HEK293 (cell line): ENCODE measurements at regions not wholly inside any gene's neighbourhood (a gene's known extent, or its start where the extent isn't known, plus 50 kb on each side); places are given as distances from the start of the nearest gene placed in this dataset.

Experiments
- BCL11A ChIP-seq: fragments of 450-650 bp; formaldehyde crosslinking; IDR thresholded peaks from 2 replicates; pipeline ENCODE4 v1.5.1; 2016; ENCODE audit warnings: low read depth, missing biosample characterization, missing genetic modification characterization
- FEZF1 ChIP-seq: fragments of 450-650 bp; formaldehyde crosslinking; IDR thresholded peaks from 2 replicates; pipeline ENCODE4 v1.5.1; 2016; ENCODE audit warnings: missing biosample characterization, missing genetic modification characterization
- IKZF3 ChIP-seq: fragments of 450-650 bp; IDR thresholded peaks from 2 replicates; pipeline ENCODE4 v1.5.0; 2018; ENCODE audit warnings: missing biosample characterization, mild to moderate bottlenecking, missing genetic modification characterization, moderate library complexity
- KLF1 ChIP-seq: fragments of 450-650 bp; formaldehyde crosslinking; IDR thresholded peaks from 2 replicates; pipeline ENCODE4 v1.5.1; 2016; ENCODE audit warnings: missing biosample characterization, missing genetic modification characterization
- KLF17 ChIP-seq: fragments of 450-650 bp; formaldehyde crosslinking; IDR thresholded peaks from 2 replicates; pipeline ENCODE4 v1.5.1; 2016; ENCODE audit warnings: missing biosample characterization, missing genetic modification characterization
- SCRT1 ChIP-seq: fragments of 450-650 bp; formaldehyde crosslinking; IDR thresholded peaks from 2 replicates; pipeline ENCODE4 v1.5.1; 2016; ENCODE audit warnings: missing biosample characterization, missing genetic modification characterization, borderline replicate concordance
- SETDB1 ChIP-seq: IDR thresholded peaks from one replicate; pipeline ENCODE4 v1.6.1; 2017; ENCODE audit warnings: mild to moderate bottlenecking, low read length, moderate library complexity, mixed read lengths; ENCODE audit not compliant: insufficient read length
- ZBTB1 ChIP-seq: fragments of 450-650 bp; formaldehyde crosslinking; IDR thresholded peaks from 2 replicates; pipeline ENCODE4 v1.5.1; 2016; ENCODE audit warnings: missing biosample characterization, missing genetic modification characterization
- ZBTB21 ChIP-seq: fragments of 450-650 bp; formaldehyde crosslinking; IDR thresholded peaks from 2 replicates; pipeline ENCODE4 v1.5.1; 2017; ENCODE audit warnings: missing biosample characterization, missing genetic modification characterization
- ZBTB48 ChIP-seq: fragments of 450-650 bp; formaldehyde crosslinking; IDR thresholded peaks from 2 replicates; pipeline ENCODE4 v1.5.1; 2016; ENCODE audit warnings: missing biosample characterization, missing genetic modification characterization
- ZNF114 ChIP-seq: fragments of 450-650 bp; formaldehyde crosslinking; IDR thresholded peaks from 2 replicates; pipeline ENCODE4 v1.5.0; 2017; ENCODE audit warnings: missing biosample characterization, missing genetic modification characterization
- ZNF121 ChIP-seq: fragments of 450-650 bp; formaldehyde crosslinking; IDR thresholded peaks from 2 replicates; pipeline ENCODE4 v1.5.1; 2016; ENCODE audit warnings: missing biosample characterization, missing genetic modification characterization
- ZNF146 ChIP-seq: fragments of 450-650 bp; formaldehyde crosslinking; IDR thresholded peaks from 2 replicates; pipeline ENCODE4 v1.5.1; 2016; ENCODE audit warnings: missing biosample characterization, missing genetic modification characterization
- ZNF16 ChIP-seq: fragments of 450-650 bp; formaldehyde crosslinking; IDR thresholded peaks from 2 replicates; pipeline ENCODE4 v1.5.1; 2016; ENCODE audit warnings: low read depth, missing biosample characterization, missing genetic modification characterization
- ZNF2 ChIP-seq: fragments of 450-650 bp; formaldehyde crosslinking; IDR thresholded peaks from 2 replicates; pipeline ENCODE4 v1.5.1; 2016; ENCODE audit warnings: missing biosample characterization, missing genetic modification characterization
- ZNF211 ChIP-seq: fragments of 450-650 bp; formaldehyde crosslinking; IDR thresholded peaks from 2 replicates; pipeline ENCODE4 v1.5.1; 2016; ENCODE audit warnings: low read depth, missing biosample characterization, missing genetic modification characterization
- ZNF221 ChIP-seq: fragments of 450-650 bp; formaldehyde crosslinking; IDR thresholded peaks from 2 replicates; pipeline ENCODE4 v1.5.1; 2017; ENCODE audit warnings: missing biosample characterization, missing genetic modification characterization, borderline replicate concordance
- ZNF311 ChIP-seq: fragments of 450-650 bp; formaldehyde crosslinking; IDR thresholded peaks from 2 replicates; pipeline ENCODE4 v1.5.1; 2017; ENCODE audit warnings: missing biosample characterization, missing genetic modification characterization, borderline replicate concordance
- ZNF335 ChIP-seq: fragments of 450-650 bp; formaldehyde crosslinking; conservative IDR thresholded peaks from 2 replicates; pipeline ENCODE4 v1.5.1; 2016; ENCODE audit warnings: missing biosample characterization, missing genetic modification characterization
- ZNF362 ChIP-seq: fragments of 450-650 bp; formaldehyde crosslinking; IDR thresholded peaks from 2 replicates; pipeline ENCODE4 v1.5.1; 2016; ENCODE audit warnings: missing biosample characterization, missing genetic modification characterization
- ZNF366 ChIP-seq: fragments of 450-650 bp; formaldehyde crosslinking; conservative IDR thresholded peaks from 2 replicates; pipeline ENCODE4 v1.5.1; 2016; ENCODE audit warnings: missing biosample characterization, missing genetic modification characterization
- ZNF404 ChIP-seq: fragments of 450-650 bp; formaldehyde crosslinking; IDR thresholded peaks from 2 replicates; pipeline ENCODE4 v1.5.1; 2017; ENCODE audit warnings: missing biosample characterization, missing genetic modification characterization
- ZNF416 ChIP-seq: fragments of 450-650 bp; formaldehyde crosslinking; IDR thresholded peaks from 2 replicates; pipeline ENCODE4 v1.5.1; 2016; ENCODE audit warnings: missing biosample characterization, missing genetic modification characterization
- ZNF501 ChIP-seq: fragments of 450-650 bp; formaldehyde crosslinking; IDR thresholded peaks from 2 replicates; pipeline ENCODE4 v1.5.1; 2016; ENCODE audit warnings: missing biosample characterization, missing genetic modification characterization
- ZNF571 ChIP-seq: fragments of 450-650 bp; formaldehyde crosslinking; IDR thresholded peaks from 2 replicates; pipeline ENCODE4 v1.5.0; 2017; ENCODE audit warnings: missing biosample characterization, missing genetic modification characterization
- ZNF596 ChIP-seq: fragments of 450-650 bp; IDR thresholded peaks from 2 replicates; pipeline ENCODE4 v1.5.0; 2018; ENCODE audit warnings: missing biosample characterization, mild to moderate bottlenecking, missing genetic modification characterization, moderate library complexity
- ZNF626 ChIP-seq: fragments of 450-650 bp; sonication (Bioruptor Pico); formaldehyde crosslinking; IDR thresholded peaks from 2 replicates; pipeline ENCODE4 v1.5.1; 2018; ENCODE audit warnings: missing biosample characterization, missing genetic modification characterization, inconsistent platforms
- ZNF629 ChIP-seq: fragments of 450-650 bp; formaldehyde crosslinking; IDR thresholded peaks from 2 replicates; pipeline ENCODE4 v1.5.1; 2017; ENCODE audit warnings: missing biosample characterization, missing genetic modification characterization
- ZNF670 ChIP-seq: fragments of 450-650 bp; formaldehyde crosslinking; IDR thresholded peaks from 2 replicates; pipeline ENCODE4 v1.5.1; 2016; ENCODE audit warnings: missing biosample characterization, missing genetic modification characterization, low read depth
- ZNF677 ChIP-seq: fragments of 450-650 bp; IDR thresholded peaks from 2 replicates; pipeline ENCODE4 v1.5.0; 2018; ENCODE audit warnings: missing biosample characterization, mild to moderate bottlenecking, missing genetic modification characterization, moderate library complexity
- ZNF830 ChIP-seq: fragments of 450-650 bp; IDR thresholded peaks from 2 replicates; pipeline ENCODE4 v1.5.0; 2018; ENCODE audit warnings: missing biosample characterization, missing genetic modification characterization, low read depth, mild to moderate bottlenecking, moderate library complexity
- ZSCAN16 ChIP-seq: fragments of 450-650 bp; formaldehyde crosslinking; IDR thresholded peaks from 2 replicates; pipeline ENCODE4 v1.5.1; 2016; ENCODE audit warnings: missing biosample characterization, missing genetic modification characterization
- TF ChIP-seq, protein P1 (sequence below): fragments of 450-650 bp; formaldehyde crosslinking; IDR thresholded peaks from 2 replicates; pipeline ENCODE4 v1.5.1; 2016; ENCODE audit warnings: missing biosample characterization, missing genetic modification characterization
- TF ChIP-seq, protein P2 (sequence below): fragments of 450-650 bp; formaldehyde crosslinking; IDR thresholded peaks from 2 replicates; pipeline ENCODE4 v1.5.1; 2017; ENCODE audit warnings: missing biosample characterization, missing genetic modification characterization
- TF ChIP-seq, protein P3 (sequence below): fragments of 450-650 bp; formaldehyde crosslinking; IDR thresholded peaks from 2 replicates; pipeline ENCODE4 v1.5.1; 2016; ENCODE audit warnings: missing biosample characterization, missing genetic modification characterization, low read depth

DNA sequence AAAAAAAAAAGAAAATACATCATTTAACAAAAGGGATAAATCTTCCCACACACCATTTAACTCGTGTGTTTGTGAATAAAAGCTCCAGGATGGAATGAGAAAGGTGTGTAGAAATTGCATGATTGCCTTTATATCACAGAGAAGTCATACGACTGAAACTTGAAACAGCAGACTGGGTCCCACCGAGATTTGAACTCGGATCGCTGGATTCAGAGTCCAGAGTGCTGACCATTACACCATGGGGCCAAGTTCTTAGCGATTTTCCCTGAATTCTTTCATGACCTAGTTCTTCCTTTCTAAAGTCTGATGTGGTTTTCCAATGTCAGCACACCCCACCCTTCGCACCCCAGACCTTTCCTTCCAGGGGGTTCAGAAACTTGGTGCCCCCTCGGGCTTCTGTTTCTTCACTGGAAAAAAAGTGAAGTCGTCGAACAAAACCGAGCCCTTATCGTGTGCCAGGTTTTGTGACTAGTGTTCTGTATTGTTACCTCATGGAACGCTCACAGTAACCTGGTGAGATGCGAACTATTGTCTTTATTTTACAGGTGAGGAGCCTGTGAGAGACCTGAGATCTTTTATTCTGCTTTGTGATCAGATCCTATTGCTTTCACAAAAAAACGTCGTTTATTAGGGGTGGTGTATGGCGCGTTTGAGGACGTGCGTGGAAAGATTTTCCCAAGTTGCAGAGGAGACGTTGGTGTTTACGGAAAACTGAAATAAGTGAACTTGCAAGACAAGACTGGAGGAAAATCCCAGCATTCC lies 120.8 kb downstream of the OR2B2 start (continued):
- TF ChIP-seq, protein P1, sequence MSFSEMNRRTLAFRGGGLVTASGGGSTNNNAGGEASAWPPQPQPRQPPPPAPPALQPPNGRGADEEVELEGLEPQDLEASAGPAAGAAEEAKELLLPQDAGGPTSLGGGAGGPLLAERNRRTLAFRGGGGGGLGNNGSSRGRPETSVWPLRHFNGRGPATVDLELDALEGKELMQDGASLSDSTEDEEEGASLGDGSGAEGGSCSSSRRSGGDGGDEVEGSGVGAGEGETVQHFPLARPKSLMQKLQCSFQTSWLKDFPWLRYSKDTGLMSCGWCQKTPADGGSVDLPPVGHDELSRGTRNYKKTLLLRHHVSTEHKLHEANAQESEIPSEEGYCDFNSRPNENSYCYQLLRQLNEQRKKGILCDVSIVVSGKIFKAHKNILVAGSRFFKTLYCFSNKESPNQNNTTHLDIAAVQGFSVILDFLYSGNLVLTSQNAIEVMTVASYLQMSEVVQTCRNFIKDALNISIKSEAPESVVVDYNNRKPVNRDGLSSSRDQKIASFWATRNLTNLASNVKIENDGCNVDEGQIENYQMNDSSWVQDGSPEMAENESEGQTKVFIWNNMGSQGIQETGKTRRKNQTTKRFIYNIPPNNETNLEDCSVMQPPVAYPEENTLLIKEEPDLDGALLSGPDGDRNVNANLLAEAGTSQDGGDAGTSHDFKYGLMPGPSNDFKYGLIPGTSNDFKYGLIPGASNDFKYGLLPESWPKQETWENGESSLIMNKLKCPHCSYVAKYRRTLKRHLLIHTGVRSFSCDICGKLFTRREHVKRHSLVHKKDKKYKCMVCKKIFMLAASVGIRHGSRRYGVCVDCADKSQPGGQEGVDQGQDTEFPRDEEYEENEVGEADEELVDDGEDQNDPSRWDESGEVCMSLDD (tag by site-specific recombination): peak; percentile 71
- TF ChIP-seq ZNF571 (tag by site-specific recombination) (no peak), ZNF146 (tag by site-specific recombination) (no peak), ZNF629 (tag by site-specific recombination) (peak; percentile 89), ZNF404 (tag by site-specific recombination) (no peak), ZNF362 (tag by site-specific recombination) (no peak; the same call in 1 of the 2 replicates), ZNF670 (no peak), BCL11A (tag by site-specific recombination) (peak; percentile 83), ZNF221 (tag by site-specific recombination) (no peak), ZNF121 (tag by site-specific recombination) (no peak), ZNF2 (tag by site-specific recombination) (peak; percentile 70; the same call in 1 of the 2 replicates), KLF1 (no peak), ZNF366 (tag by site-specific recombination) (0 out of 2 replicates have a peak, but pooled peaks have one; percentile 55), ZNF677 (no peak), IKZF3 (tag by site-specific recombination) (peak; percentile 86), KLF17 (peak; percentile 70; the same call in 1 of the 2 replicates), SETDB1 (no peak), ZBTB1 (tag by site-specific recombination) (no peak), ZNF501 (tag by site-specific recombination) (peak; percentile 86; the same call in 1 of the 2 replicates), ZNF211 (no peak), ZNF626 (tag by site-specific recombination) (no peak), FEZF1 (tag by site-specific recombination) (no peak), ZNF416 (no peak), ZNF114 (no peak), ZNF830 (tag by site-specific recombination) (no peak), ZNF16 (tag by site-specific recombination) (no peak), ZBTB48 (no peak), ZBTB21 (peak; percentile 82), ZNF335 (tag by site-specific recombination) (no peak), ZNF311 (tag by site-specific recombination) (no peak), ZNF596 (0 out of 2 replicates have a peak, but pooled peaks have one; percentile 15), SCRT1 (tag by site-specific recombination) (no peak), ZSCAN16 (no peak)
- TF ChIP-seq, protein P2, sequence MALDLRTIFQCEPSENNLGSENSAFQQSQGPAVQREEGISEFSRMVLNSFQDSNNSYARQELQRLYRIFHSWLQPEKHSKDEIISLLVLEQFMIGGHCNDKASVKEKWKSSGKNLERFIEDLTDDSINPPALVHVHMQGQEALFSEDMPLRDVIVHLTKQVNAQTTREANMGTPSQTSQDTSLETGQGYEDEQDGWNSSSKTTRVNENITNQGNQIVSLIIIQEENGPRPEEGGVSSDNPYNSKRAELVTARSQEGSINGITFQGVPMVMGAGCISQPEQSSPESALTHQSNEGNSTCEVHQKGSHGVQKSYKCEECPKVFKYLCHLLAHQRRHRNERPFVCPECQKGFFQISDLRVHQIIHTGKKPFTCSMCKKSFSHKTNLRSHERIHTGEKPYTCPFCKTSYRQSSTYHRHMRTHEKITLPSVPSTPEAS (tag by site-specific recombination): peak; percentile 61
- TF ChIP-seq, protein P3, sequence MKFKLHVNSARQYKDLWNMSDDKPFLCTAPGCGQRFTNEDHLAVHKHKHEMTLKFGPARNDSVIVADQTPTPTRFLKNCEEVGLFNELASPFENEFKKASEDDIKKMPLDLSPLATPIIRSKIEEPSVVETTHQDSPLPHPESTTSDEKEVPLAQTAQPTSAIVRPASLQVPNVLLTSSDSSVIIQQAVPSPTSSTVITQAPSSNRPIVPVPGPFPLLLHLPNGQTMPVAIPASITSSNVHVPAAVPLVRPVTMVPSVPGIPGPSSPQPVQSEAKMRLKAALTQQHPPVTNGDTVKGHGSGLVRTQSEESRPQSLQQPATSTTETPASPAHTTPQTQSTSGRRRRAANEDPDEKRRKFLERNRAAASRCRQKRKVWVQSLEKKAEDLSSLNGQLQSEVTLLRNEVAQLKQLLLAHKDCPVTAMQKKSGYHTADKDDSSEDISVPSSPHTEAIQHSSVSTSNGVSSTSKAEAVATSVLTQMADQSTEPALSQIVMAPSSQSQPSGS (tag by site-specific recombination): no peak
